ENCODE measurements at regions not wholly inside any gene's neighbourhood (a gene's known extent, or its start where the extent isn't known, plus 50 kb on each side); places are given as distances from the start of the nearest gene placed in this dataset.

DNA sequence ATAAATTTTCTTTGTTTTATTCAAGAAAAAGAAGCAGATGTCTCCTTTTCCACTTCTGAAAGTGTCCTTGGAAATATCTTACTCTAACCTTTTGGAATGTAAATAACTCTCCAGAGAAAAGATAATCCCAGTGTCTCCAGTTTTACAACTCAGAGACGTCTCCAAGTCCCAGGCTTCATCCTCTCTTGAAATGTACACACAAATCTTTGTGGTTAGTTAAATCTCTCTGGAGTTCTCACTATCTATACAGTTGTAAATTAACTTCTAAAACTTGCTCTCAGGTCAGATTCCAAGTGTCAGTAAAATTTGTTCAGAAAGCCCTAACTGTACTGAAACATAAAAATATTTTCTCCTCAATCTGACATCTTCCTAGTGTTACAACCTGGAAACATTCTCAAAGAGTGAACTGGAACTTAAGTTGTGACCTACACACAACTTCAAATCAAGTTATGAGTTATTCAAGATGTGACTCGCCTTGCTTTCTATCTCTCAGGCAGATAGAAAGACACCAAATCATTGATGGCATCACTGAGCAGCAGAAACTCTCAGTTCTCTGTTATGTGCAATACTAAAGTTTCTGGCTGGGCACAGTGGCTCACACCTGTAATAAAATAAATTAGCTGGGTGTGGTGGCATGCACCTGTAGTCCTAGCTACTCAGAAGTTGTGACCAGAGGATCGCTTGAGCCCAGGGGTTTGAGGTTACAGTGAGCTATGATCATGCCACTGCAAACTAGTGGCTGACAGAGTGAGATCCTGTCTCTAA, 284.2 kb downstream of the RCHY1 start:
- no peak overlapping the region for H3K4me3 ChIP-seq
- H3K9me3 ChIP-seq: peaks cover 0 to 7% (median 0%) of the 10 kb centered on the region in 3 donors
- 6 to 44% methylated on average over 1 to 3 of the region's 3 CpGs for WGBS, 2 donors (ENCODE audit: low coverage in 1 of 2)
- ATAC-seq: no peak
- TF ChIP-seq EP300 (IDR thresholded peaks at IDR 0.05) (no peak), POLR2A (IDR thresholded peaks at IDR 0.05) (no peak), POLR2AphosphoS5 (IDR thresholded peaks at IDR 0.05) (no peak)
- TF ChIP-seq, protein P1, sequence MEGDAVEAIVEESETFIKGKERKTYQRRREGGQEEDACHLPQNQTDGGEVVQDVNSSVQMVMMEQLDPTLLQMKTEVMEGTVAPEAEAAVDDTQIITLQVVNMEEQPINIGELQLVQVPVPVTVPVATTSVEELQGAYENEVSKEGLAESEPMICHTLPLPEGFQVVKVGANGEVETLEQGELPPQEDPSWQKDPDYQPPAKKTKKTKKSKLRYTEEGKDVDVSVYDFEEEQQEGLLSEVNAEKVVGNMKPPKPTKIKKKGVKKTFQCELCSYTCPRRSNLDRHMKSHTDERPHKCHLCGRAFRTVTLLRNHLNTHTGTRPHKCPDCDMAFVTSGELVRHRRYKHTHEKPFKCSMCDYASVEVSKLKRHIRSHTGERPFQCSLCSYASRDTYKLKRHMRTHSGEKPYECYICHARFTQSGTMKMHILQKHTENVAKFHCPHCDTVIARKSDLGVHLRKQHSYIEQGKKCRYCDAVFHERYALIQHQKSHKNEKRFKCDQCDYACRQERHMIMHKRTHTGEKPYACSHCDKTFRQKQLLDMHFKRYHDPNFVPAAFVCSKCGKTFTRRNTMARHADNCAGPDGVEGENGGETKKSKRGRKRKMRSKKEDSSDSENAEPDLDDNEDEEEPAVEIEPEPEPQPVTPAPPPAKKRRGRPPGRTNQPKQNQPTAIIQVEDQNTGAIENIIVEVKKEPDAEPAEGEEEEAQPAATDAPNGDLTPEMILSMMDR (IDR thresholded peaks at IDR 0.05): no peak
- H3K27ac ChIP-seq: no peak overlapping the region
- H3K27me3 ChIP-seq: no peaks in the 10 kb centered on the region
- no peaks in the 10 kb centered on the region for H3K4me1 ChIP-seq
- H3K36me3 ChIP-seq: no peaks in the 10 kb centered on the region

DNA sequence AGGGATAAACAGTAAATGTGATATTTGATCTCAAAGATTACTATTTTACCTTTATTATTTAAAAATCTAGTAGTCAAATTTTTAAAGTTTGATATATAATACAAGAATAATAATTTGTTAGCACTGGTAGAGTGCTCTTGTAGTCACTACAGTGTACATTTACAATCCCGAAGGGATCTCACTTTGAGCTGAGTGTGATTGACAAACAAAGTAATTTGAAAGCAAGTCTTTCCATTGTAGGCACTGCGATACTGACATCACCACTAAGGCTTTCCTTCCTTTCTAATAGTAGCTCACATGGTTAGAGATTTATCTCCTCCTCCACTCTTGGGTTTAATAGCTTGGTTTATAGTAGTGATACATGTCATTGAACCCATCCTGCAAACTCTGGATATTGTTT, 280.6 kb downstream of the PARM1 start:
- H3K4me3 ChIP-seq: no peak overlapping the region
- no peaks in the 10 kb centered on the region for H3K36me3 ChIP-seq
- no peaks in the 10 kb centered on the region for H3K4me1 ChIP-seq
- H3K27me3 ChIP-seq: no peaks in the 10 kb centered on the region
- WGBS, 2 donors (ENCODE audit: low coverage in 1 of 2): 75 to 77% methylated on average over 2 of the region's 2 CpGs
- H3K9me3 ChIP-seq: peaks cover 0 to 7% (median 0%) of the 10 kb centered on the region in 3 donors
- TF ChIP-seq, protein P1 (IDR thresholded peaks at IDR 0.05): no peak
- TF ChIP-seq POLR2AphosphoS5 (IDR thresholded peaks at IDR 0.05): no peak
- TF ChIP-seq EP300 (IDR thresholded peaks at IDR 0.05): no peak
- TF ChIP-seq POLR2A (IDR thresholded peaks at IDR 0.05): no peak
- no peak overlapping the region for H3K27ac ChIP-seq
- no peak for ATAC-seq

DNA sequence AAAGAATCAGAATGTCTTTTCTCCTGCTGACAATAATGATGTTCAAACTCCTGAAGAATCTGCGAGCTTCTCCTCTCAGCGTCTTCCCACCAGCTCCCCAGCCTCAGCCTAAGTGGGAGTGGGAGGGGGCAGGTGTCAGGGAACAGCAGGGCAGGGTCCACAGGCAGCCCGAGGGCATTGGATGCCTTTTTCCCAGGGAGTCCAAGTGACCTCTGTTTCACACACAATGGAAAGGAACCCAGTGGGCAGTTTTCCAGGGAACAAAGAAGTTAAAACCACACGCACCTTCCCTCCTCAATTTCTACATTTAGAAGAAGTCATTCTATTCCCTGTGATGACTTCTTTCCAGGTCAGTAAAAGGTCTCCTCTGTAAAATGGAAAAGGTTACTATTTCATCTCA, 278.5 kb downstream of the PARM1 start:
- Histone ChIP-seq H3K36me3 (no peaks in the 10 kb centered on the region), H3K9me3 (peaks cover 0 to 7% (median 0%) of the 10 kb centered on the region in 3 donors), H3K27me3 (no peaks in the 10 kb centered on the region), H3K4me1 (no peaks in the 10 kb centered on the region), H3K27ac (no peak overlapping the region), H3K4me3 (no peak overlapping the region)
- 60% methylated on average over 1 to 4 of the region's 4 CpGs for WGBS, 2 donors (ENCODE audit: low coverage in 1 of 2)
- no peak for ATAC-seq
- TF ChIP-seq, protein P1 (IDR thresholded peaks at IDR 0.05): no peak
- no peak for TF ChIP-seq EP300 (IDR thresholded peaks at IDR 0.05)
- TF ChIP-seq POLR2AphosphoS5 (IDR thresholded peaks at IDR 0.05): no peak
- TF ChIP-seq POLR2A (IDR thresholded peaks at IDR 0.05): no peak

DNA sequence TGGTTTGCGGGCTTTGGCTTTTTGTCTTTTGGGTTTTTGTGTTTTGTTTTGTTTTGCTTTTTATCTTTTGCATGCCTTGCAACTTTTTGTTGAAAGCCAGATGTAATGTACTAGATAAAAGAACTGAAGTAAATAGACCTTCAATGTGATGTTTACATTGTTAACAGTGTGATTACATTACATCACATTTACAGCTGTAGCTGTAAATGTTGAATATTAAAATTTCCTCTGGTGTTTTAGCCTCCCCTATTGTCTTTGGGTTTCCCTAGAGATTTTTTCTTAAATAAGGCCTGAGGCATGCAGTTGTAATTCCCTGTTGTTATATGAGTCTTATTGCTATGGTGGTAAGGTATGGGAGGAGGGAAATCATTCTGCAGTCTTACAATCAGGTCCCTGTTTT, 275.0 kb downstream of the PARM1 start:
- TF ChIP-seq, protein P1 (IDR thresholded peaks at IDR 0.05): no peak
- TF ChIP-seq POLR2A (IDR thresholded peaks at IDR 0.05): no peak
- TF ChIP-seq EP300 (IDR thresholded peaks at IDR 0.05): no peak
- no peak for TF ChIP-seq POLR2AphosphoS5 (IDR thresholded peaks at IDR 0.05)
- no peak for ATAC-seq
- Histone ChIP-seq H3K27me3 (no peaks in the 10 kb centered on the region), H3K4me1 (no peaks in the 10 kb centered on the region), H3K27ac (no peak overlapping the region), H3K36me3 (no peaks in the 10 kb centered on the region), H3K4me3 (no peak overlapping the region), H3K9me3 (no peaks in the 10 kb centered on the region)
- 89 to 100% methylated on average over 1 of the region's 1 CpG for WGBS, 2 donors (ENCODE audit: low coverage in 1 of 2)

DNA sequence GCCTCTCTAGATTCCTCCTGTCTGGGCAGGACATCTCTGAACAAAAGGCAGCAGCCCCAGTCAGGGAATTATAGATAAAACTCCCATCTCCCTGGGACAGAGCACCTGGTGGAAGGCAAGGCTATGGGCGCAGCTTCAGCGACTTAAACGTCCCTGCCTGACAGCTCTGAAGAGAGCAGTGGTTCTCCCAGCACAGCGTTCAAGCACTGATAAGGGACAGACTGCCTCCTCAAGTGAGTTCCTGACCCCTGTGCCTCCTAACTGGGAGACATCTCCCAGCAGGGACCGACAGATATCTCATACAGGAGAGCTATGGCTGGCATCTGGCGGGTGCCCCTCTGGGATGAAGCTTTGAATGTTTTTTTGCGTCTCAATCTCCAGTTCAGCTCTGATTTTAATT, 262.2 kb downstream of the PARM1 start:
- H3K9me3 ChIP-seq: peaks cover 0 to 11% (median 0%) of the 10 kb centered on the region in 3 donors
- no peak for ATAC-seq
- WGBS, 2 donors (ENCODE audit: low coverage in 1 of 2): 37 to 55% methylated on average over 2 to 4 of the region's 7 CpGs
- H3K4me1 ChIP-seq: no peaks in the 10 kb centered on the region
- H3K4me3 ChIP-seq: no peak overlapping the region
- no peaks in the 10 kb centered on the region for H3K36me3 ChIP-seq
- no peaks in the 10 kb centered on the region for H3K27me3 ChIP-seq
- TF ChIP-seq POLR2A (IDR thresholded peaks at IDR 0.05): no peak
- TF ChIP-seq EP300 (IDR thresholded peaks at IDR 0.05): no peak
- TF ChIP-seq, protein P1 (IDR thresholded peaks at IDR 0.05): no peak
- no peak overlapping the region for H3K27ac ChIP-seq
